Glutamatergic neuron (in vitro differentiated cells): ENCODE measurements at regions not wholly inside any gene's neighbourhood (a gene's known extent, or its start where the extent isn't known, plus 50 kb on each side); places are given as distances from the start of the nearest gene placed in this dataset.

Experiments
- DNase-seq: peaks from one replicate; pipeline ENCODE4 v3.0.0; 2022
- H3K27ac Mint-ChIP-seq: one replicate; pipeline ENCODE4 v1.8.0; 2020; ENCODE audit warnings: mild to moderate bottlenecking, mixed read lengths, inconsistent platforms; ENCODE audit not compliant: unreplicated experiment
- H3K27me3 Mint-ChIP-seq: one replicate; pipeline ENCODE4 v1.8.0; 2020; ENCODE audit warnings: mild to moderate bottlenecking, moderate library complexity, mixed read lengths, inconsistent platforms; ENCODE audit not compliant: unreplicated experiment
- H3K36me3 Mint-ChIP-seq: one replicate; pipeline ENCODE4 v1.8.0; 2020; ENCODE audit warnings: mild to moderate bottlenecking, mixed read lengths, inconsistent platforms; ENCODE audit not compliant: unreplicated experiment
- H3K4me1 Mint-ChIP-seq: one replicate; pipeline ENCODE4 v1.8.0; 2020; ENCODE audit warnings: mild to moderate bottlenecking, low read depth, mixed read lengths, inconsistent platforms; ENCODE audit not compliant: unreplicated experiment
- H3K4me3 Mint-ChIP-seq: one replicate; pipeline ENCODE4 v1.8.0; 2020; ENCODE audit warnings: mild to moderate bottlenecking, mixed read lengths, inconsistent platforms; ENCODE audit not compliant: unreplicated experiment
- H3K9me3 Mint-ChIP-seq: one replicate; pipeline ENCODE4 v1.8.0; 2020; ENCODE audit warnings: mild to moderate bottlenecking, moderate library complexity, mixed read lengths, inconsistent platforms; ENCODE audit not compliant: unreplicated experiment
- CTCF ChIP-seq: fragments of 200-600 bp; sonication (generic); IDR thresholded peaks from one replicate; pipeline ENCODE4 v1.5.0; 2021; ENCODE audit not compliant: partially characterized antibody, unreplicated experiment

GRCh38 chr4:3684546-3684945, 81.6 kb upstream of the ADRA2C start:
- peaks cover 6% of the 10 kb centered on the region for H3K9me3 Mint-ChIP-seq
- no peak for DNase-seq
- H3K27ac Mint-ChIP-seq = no peak overlapping the region
- no peak overlapping the region for H3K4me3 Mint-ChIP-seq
- H3K36me3 Mint-ChIP-seq = no peaks in the 10 kb centered on the region
- H3K27me3 Mint-ChIP-seq = peaks cover 5% of the 10 kb centered on the region
- no peak for TF ChIP-seq CTCF
- peaks cover 2% of the 10 kb centered on the region for H3K4me1 Mint-ChIP-seq

- H3K4me1 Mint-ChIP-seq = peaks cover 2% of the 10 kb centered on the region
- H3K9me3 Mint-ChIP-seq = peaks cover 5% of the 10 kb centered on the region
- H3K27me3 Mint-ChIP-seq = peaks cover 5% of the 10 kb centered on the region
- H3K36me3 Mint-ChIP-seq = no peaks in the 10 kb centered on the region
- TF ChIP-seq CTCF = no peak
- peak; percentile 12 for DNase-seq
- H3K4me3 Mint-ChIP-seq = no peak overlapping the region
- no peak overlapping the region for H3K27ac Mint-ChIP-seq
Measured at GRCh38 chr4:3683744-3684421, 82.3 kb upstream of the ADRA2C start.

GRCh38 chr4:3683077-3683743, 83.0 kb upstream of the ADRA2C start:
- H3K27me3 Mint-ChIP-seq = peaks cover 5% of the 10 kb centered on the region
- TF ChIP-seq CTCF = no peak
- no peak overlapping the region for H3K27ac Mint-ChIP-seq
- peak; percentile 12 for DNase-seq
- peaks cover 2% of the 10 kb centered on the region for H3K4me1 Mint-ChIP-seq
- H3K9me3 Mint-ChIP-seq = peaks cover 5% of the 10 kb centered on the region
- no peak overlapping the region for H3K4me3 Mint-ChIP-seq
- H3K36me3 Mint-ChIP-seq = no peaks in the 10 kb centered on the region

GRCh38 chr4:3682236-3683076, 83.7 kb upstream of the ADRA2C start:
- Mint-ChIP-seq H3K36me3 (no peaks in the 10 kb centered on the region), H3K27me3 (peaks cover 5% of the 10 kb centered on the region), H3K4me3 (no peak overlapping the region), H3K4me1 (peaks cover 2% of the 10 kb centered on the region), H3K27ac (no peak overlapping the region), H3K9me3 (peaks cover 3% of the 10 kb centered on the region)
- DNase-seq = peak; percentile 12
- TF ChIP-seq CTCF = no peak
